ENCODE measurements at regions not wholly inside any gene's neighbourhood (a gene's known extent, or its start where the extent isn't known, plus 50 kb on each side); places are given as distances from the start of the nearest gene placed in this dataset.

DNA sequence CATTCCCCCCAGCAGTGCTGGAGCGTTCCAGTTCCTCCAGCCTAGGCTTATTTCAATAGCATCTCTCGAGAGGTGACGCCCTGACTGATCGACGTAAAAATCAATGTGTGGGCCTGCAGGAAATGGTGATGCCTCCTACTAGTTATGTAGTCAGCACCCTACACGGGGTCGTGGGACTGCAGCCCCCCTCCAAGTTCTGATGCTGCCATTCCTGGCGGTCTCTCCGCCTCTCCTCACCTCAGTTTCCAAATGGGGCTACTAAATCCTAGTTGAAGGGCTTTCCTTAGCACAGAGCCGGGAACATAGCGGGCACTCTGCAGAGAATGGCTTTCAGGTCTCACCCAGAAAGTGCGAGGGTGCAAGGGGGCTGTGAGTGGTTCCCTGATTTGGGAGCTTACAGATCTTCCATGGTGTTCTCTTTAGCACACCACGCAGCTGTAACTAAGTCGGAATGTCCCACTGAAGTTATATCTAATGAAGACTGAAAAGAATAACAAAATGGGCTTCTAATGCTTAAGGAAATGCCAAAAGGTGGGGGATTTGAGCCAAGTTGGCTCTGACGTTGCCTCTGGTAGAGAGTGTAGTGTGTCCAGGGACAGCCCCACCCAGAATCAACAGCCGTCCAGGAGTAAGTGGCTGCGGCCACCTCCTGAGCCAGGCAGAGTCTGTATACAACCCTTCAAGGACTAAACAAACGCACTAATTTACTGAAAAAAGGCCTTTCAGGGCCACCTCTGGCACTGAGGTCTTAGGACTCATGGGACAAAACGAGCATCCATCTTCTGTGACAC, 299.7 kb upstream of the FOXF1 start:
- in situ Hi-C loops (cut with HindIII; ENCODE audit: low pct_unique_long_range_greater_than_20kb, low sequenced_read_pairs): no loop called here
- DNase-seq (ENCODE audit: low read depth in 1 of 2, low spot score in 1 of 2): no peak
- no peak for TF ChIP-seq JUND (IDR thresholded peaks at IDR 0.05; ENCODE audit: low read depth)

DNA sequence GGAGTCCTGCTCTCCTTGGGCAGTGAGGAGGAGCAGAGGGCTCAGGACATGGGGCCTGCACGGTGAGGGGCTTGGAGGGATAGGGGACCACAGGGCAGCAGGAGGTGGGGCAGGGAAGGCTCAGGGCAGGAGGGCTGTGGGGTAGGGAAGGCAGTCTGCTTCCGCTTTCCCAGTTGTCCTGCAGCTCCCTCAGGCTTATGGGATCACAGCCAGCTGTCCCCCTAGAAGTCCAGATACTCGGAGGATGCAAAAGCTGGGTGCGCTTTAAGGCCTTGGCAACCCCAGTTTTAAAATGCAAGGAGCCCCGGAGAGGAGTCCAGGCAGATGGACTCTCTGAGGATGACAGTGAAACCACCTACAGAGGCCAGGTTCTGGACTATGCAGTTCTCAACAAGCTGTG, 299.1 kb upstream of the FOXF1 start:
- in situ Hi-C loops (cut with HindIII; ENCODE audit: low pct_unique_long_range_greater_than_20kb, low sequenced_read_pairs): no loop called here
- TF ChIP-seq JUND (IDR thresholded peaks at IDR 0.05; ENCODE audit: low read depth): no peak
- no peak for DNase-seq (ENCODE audit: low read depth in 1 of 2, low spot score in 1 of 2)

DNA sequence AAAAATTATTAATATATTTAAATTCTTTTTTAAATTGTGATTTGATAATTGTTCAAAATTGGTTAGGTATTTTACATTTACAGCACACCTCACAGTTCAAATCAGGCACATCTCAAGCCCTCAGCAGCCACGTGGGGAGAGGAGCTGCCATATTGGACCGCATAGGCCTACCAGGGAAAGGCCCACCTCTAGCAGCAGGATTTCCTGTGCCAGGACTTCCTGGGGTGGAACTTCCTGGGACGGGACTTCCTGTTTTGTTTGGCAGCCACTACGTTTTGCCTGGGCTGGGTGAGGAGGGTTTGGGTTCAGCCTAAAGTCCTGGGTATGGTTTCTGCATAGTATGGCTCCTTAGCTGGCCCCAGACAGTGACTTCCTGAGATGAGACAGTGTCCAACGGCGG, 298.5 kb upstream of the FOXF1 start:
- no peak for DNase-seq (ENCODE audit: low read depth in 1 of 2, low spot score in 1 of 2)
- in situ Hi-C loops (cut with HindIII; ENCODE audit: low pct_unique_long_range_greater_than_20kb, low sequenced_read_pairs): no loop called here
- TF ChIP-seq JUND (IDR thresholded peaks at IDR 0.05; ENCODE audit: low read depth): no peak

DNA sequence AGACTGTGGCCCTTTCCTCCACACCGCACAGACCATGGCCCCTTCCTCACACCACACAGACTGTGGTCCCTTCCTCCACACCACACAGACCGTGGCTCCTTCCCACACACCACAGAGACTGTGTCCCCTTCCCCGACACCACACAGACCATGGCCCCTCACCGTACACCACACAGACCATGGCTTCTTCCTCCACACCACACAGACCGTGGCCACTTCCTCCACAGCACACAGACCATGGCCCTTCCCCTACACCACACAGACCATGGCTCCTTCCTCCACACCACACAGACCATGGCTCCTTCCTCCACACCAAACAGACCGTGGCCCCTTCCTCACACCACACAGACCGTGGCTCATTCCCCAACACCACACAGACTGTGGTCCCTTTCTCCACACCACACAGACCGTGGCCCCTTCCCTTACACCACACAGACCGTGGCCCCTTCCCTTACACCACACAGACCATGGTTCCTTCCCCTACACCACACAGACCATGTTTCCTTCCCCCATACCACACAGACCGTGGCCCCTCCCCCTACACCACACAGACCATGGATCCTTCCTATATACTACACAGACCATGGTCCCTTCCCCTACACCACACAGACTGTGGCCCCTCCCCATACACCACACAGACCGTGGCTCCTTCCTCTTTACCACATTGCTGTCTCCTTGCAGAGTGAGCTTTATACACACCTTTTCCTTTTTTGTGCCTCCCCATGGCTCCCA, 297.5 kb upstream of the FOXF1 start:
- in situ Hi-C loops (cut with HindIII; ENCODE audit: low pct_unique_long_range_greater_than_20kb, low sequenced_read_pairs): no loop called here
- TF ChIP-seq JUND (IDR thresholded peaks at IDR 0.05; ENCODE audit: low read depth): no peak
- DNase-seq (ENCODE audit: low read depth in 1 of 2, low spot score in 1 of 2): no peak

DNA sequence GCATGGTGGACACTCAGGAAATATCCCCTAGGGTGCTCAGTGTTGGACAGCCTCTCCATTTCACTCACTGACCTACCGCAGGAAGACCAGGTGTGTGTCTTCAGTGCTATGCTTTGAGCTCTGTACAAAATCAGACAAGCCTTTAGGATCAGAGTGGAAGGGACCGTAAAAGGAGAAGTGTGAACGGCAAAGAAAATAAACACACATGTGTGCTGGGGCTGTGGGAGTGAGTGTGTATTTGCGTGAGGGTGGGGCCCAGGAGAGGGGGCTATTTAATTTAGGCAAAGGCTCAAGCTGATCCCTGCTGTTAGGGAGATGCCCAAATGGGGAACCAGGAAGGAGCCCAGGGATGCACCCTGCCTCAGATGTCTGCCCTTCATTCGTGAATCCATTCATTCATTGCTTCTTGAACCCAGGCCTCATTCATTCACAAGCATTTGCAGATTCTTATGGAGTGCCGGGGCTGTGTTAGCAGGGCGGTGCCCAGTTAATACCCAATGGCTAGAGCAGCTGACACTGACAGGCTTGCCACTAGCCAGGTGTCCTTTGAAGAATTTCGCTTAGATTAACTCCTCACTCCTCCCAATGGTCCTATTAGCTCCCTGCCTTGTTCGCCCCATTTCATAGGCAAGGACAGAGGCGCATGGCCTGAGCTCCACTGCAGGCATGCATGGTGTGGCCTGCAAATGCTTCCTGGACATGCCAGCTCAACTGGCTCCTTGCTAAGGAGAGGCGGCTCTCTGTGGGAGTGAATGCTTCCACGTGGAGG, 296.7 kb upstream of the FOXF1 start:
- in situ Hi-C loops (cut with HindIII; ENCODE audit: low pct_unique_long_range_greater_than_20kb, low sequenced_read_pairs): no loop called here
- peak in 1 of 2 experiments; percentile 36 for DNase-seq (ENCODE audit: low read depth in 1 of 2, low spot score in 1 of 2)
- no peak for TF ChIP-seq JUND (IDR thresholded peaks at IDR 0.05; ENCODE audit: low read depth)

DNA sequence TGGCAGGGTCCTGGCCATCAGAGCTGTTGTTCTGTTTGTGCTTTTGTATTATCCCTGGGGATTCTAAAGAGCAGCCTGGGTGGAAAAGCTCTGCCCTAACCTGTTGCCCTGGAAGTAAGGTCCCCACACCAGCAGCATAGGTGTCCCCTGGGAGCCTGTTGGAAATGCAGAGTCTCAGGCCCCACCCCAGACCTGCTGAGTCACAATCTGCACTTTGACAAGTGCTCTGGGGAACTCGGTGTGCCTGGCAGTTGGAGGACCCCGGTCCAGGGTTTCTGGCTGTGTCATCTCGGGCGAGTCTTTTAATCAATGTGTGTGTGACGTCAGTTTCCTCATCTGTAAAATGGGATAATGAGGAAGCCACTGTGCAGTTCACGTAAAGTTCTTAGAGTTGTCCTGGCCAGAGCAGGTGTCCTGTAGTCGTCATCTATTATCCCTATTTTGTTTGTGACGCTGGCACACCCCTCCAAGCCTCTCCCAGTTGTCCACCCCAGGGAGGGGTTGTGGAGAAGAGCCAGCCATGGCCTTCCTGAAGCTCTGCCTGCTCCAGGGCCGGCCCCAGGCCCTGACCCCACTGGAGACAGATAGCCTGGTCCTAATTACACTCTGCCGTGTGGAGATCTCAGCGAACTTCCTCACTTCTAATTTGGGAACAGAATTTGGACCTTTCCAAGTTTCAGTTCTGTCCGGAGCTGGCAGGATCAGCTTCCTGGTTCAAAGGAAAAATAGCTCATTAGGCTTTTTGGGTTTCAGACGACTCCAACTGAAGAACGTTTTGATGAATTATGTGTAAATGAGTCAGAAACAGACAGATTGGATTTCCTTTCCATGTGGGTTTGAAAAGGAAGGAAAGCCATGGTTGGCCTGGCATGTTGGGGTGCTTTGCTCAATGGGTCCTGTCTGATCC, 295.7 kb upstream of the FOXF1 start:
- in situ Hi-C loops (cut with HindIII; ENCODE audit: low pct_unique_long_range_greater_than_20kb, low sequenced_read_pairs): no loop called here
- DNase-seq (ENCODE audit: low read depth in 1 of 2, low spot score in 1 of 2): no peak
- no peak for TF ChIP-seq JUND (IDR thresholded peaks at IDR 0.05; ENCODE audit: low read depth)

DNA sequence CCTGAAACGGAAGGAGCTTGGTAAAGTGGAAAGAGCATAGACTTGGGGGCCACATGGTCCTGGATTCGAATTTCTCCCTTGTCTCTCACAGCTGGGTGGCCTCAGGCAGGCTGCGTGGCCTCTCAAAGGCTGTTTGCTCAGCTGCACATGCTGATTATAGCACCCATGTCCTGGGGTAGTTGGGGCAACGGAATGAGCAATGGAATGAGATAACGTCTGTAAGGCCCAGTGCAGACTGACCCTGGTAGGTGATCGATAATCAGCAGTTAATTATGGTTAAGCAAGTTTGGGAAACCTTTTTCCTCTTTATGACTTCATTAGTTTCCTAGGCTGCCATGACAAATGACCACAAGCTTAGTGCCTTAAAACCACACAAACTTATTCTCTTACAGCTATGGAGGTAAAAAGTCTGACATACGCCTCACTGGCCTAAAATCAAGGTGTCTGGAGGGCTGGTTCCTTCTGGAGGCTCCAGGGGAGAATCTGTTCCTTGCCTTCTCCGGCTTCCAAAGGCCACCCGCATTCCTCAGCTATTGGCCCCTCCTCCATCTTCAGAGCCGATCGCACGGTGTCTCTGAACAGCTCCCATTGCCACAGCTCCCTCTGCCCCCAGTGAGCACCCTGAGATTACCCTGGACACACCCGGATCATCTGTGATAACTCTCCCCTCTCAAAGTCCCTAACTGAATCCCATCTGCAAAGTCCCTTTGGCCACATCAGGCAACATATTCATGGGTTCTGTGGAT, 294.9 kb upstream of the FOXF1 start:
- TF ChIP-seq JUND (IDR thresholded peaks at IDR 0.05; ENCODE audit: low read depth): no peak
- in situ Hi-C loops (cut with HindIII; ENCODE audit: low pct_unique_long_range_greater_than_20kb, low sequenced_read_pairs): no loop called here
- DNase-seq (ENCODE audit: low read depth in 1 of 2, low spot score in 1 of 2): peak in 1 of 2 experiments; percentile 74

DNA sequence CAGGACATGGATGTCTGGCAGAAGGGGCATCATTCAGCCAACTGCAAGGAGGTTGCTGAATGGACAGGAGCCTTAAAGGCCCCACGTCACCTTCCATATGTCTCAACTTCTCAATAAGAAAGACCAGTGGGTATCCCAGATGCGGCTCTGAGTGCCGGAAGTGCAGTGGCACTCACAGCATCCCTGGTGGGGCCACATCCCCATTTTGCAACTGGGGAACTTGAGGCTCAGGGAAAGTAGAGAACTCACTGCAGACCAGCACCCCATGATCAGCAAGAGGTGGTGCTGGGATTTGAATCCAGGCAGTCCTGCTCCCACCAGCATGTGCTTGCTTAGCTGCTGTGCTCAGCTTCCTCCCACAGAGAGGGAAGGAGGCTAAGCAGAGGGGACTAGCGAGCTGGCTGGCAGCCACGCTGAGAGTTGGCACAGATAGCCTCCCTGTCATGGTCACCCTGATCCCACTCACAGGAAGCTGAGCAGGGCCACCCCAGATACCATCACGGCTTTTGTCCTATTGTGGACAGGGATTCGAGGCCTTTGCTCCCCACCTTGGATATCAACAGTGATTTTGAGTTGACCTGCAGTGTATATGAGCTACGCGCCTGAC, 294.2 kb upstream of the FOXF1 start:
- in situ Hi-C loops (cut with HindIII; ENCODE audit: low pct_unique_long_range_greater_than_20kb, low sequenced_read_pairs): no loop called here
- no peak for TF ChIP-seq JUND (IDR thresholded peaks at IDR 0.05; ENCODE audit: low read depth)
- DNase-seq (ENCODE audit: low read depth in 1 of 2, low spot score in 1 of 2): no peak

DNA sequence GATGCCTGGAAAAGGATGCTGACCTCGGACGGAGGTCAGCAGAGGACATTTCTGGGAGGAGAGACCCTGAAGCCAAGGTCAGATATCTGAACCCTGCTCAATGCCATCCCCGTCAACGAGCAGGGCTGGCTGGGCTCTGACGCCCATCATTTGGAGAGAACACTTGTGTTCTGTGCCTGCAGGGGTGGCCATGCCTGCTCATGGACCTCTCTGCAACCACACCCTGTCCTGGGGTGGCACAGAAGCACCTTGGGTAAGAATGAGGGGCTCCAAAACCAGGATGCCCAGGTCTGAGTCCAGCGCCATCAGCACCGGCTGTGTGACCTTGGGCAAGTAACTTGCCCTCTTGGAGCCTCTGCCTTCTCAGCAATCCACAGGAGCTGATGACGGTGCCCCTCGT, 293.7 kb upstream of the FOXF1 start:
- in situ Hi-C loops (cut with HindIII; ENCODE audit: low pct_unique_long_range_greater_than_20kb, low sequenced_read_pairs): no loop called here
- TF ChIP-seq JUND (IDR thresholded peaks at IDR 0.05; ENCODE audit: low read depth): no peak
- DNase-seq (ENCODE audit: low read depth in 1 of 2, low spot score in 1 of 2): no peak

DNA sequence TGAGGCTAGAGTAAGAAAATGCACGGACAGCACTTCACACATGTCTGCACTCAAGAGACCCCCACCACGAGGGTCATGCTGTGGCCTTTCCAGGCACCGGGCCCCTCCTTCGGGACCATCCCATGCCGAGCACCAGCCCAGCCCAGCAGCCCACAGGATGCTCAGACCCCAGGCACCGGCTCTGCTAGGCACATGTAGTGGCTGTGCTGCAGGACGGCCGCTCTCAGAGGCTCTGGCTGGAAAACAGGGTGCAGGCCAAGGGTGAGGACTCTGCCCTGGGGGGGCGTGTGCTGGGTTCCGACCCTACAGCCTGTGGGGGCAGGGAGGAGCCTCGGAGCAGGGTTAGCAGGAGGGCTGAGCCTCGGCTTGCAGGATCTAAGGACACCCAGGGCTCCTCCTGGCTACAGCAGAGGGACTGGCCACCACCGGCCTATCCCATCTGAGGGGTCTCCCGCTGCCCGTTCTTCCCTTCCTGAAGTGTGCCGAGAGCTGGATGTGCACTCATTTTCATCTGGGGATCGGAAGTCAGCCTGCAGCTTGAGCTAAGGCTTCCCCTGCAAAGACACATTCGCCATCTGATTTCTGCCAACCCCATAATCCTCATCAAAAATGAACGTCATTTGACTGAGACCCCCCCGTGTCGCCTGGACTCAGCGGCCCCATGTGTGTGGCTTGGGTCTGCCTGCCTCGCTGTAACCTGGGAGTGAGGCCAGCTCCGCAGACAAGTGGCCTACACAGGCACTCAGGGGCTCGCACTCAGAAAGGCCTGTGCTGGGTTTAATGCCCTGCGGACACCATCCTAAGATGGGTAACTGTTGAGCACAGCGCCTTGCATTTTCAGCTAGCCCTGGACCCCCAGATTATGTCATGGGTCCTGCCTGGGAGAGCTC, 293.1 kb upstream of the FOXF1 start:
- TF ChIP-seq JUND (IDR thresholded peaks at IDR 0.05; ENCODE audit: low read depth): no peak
- DNase-seq (ENCODE audit: low read depth in 1 of 2, low spot score in 1 of 2): no peak
- in situ Hi-C loops (cut with HindIII; ENCODE audit: low pct_unique_long_range_greater_than_20kb, low sequenced_read_pairs): no loop called here
